H9 (cell line): ENCODE measurements at regions not wholly inside any gene's neighbourhood (a gene's known extent, or its start where the extent isn't known, plus 50 kb on each side); places are given as distances from the start of the nearest gene placed in this dataset.

Experiments used
- DNase-seq: peaks from one replicate; pipeline ENCODE4 v3.0.0-alpha.2; 2017
- H2AFZ ChIP-seq: one replicate; pipeline ENCODE4 v1.6.1; 2013; ENCODE audit warnings: mild to moderate bottlenecking, low read length, control low read depth, moderate library complexity
- H2AK5ac ChIP-seq: 2 replicates; pipeline ENCODE4 v1.6.1; 2013; ENCODE audit warnings: low read length, control low read depth, mixed read lengths; ENCODE audit not compliant: insufficient read length
- H2BK120ac ChIP-seq: one replicate; pipeline ENCODE4 v1.6.1; 2013; ENCODE audit warnings: low read depth, mild to moderate bottlenecking, low read length, control low read depth, inconsistent platforms; ENCODE audit not compliant: poor library complexity, severe bottlenecking
- H2BK12ac ChIP-seq: 2 replicates; pipeline ENCODE4 v1.6.1; 2013; ENCODE audit warnings: low read length, control low read depth, mixed read lengths, low read depth; ENCODE audit not compliant: insufficient read length
- H2BK15ac ChIP-seq: 2 replicates; pipeline ENCODE4 v1.6.1; 2013; ENCODE audit warnings: low read depth, low read length, control low read depth
- H2BK20ac ChIP-seq: one replicate; pipeline ENCODE4 v1.6.1; 2013; ENCODE audit warnings: low read depth, mild to moderate bottlenecking, low read length, control low read depth, inconsistent platforms; ENCODE audit not compliant: poor library complexity, severe bottlenecking
- H2BK5ac ChIP-seq: 2 replicates; pipeline ENCODE4 v1.6.1; 2013; ENCODE audit warnings: low read length, control low read depth, mixed read lengths; ENCODE audit not compliant: insufficient read length
- H3K14ac ChIP-seq: 2 replicates; pipeline ENCODE4 v1.6.1; 2013; ENCODE audit warnings: low read length, control low read depth; ENCODE audit not compliant: insufficient read depth
- H3K18ac ChIP-seq: 2 replicates; pipeline ENCODE4 v1.6.1; 2013; ENCODE audit warnings: low read depth, mild to moderate bottlenecking, mixed read lengths, low read length, control low read depth; ENCODE audit not compliant: insufficient read length
- H3K23ac ChIP-seq: 2 replicates; pipeline ENCODE4 v1.6.1; 2013; ENCODE audit warnings: low read length, control low read depth, mixed read lengths, low read depth; ENCODE audit not compliant: insufficient read length
- H3K23me2 ChIP-seq: 2 replicates; pipeline ENCODE4 v1.6.1; 2013; ENCODE audit warnings: low read depth, mild to moderate bottlenecking, mixed read lengths, low read length, control low read depth; ENCODE audit not compliant: insufficient read length, poor library complexity, severe bottlenecking
- H3K27ac ChIP-seq: 2 replicates; pipeline ENCODE4 v1.5.1; 2013; ENCODE audit warnings: low read length, control low read depth, mixed read lengths, low read depth; ENCODE audit not compliant: insufficient read length
- H3K27me3 ChIP-seq: 2 replicates; pipeline ENCODE4 v1.6.1; 2013; ENCODE audit warnings: low read length, control low read depth, inconsistent platforms; ENCODE audit not compliant: insufficient read depth
- H3K4ac ChIP-seq: 2 replicates; pipeline ENCODE4 v1.6.1; 2013; ENCODE audit warnings: low read depth, mild to moderate bottlenecking, control low read depth, inconsistent platforms, low read length, moderate library complexity
- H3K4me1 ChIP-seq: 2 replicates; pipeline ENCODE4 v1.6.1; 2013; ENCODE audit warnings: low read length, control low read depth, inconsistent platforms; ENCODE audit not compliant: insufficient read depth
- H3K4me2 ChIP-seq: 2 replicates; pipeline ENCODE4 v1.6.1; 2013; ENCODE audit warnings: low read length, control low read depth, mixed read lengths; ENCODE audit not compliant: insufficient read length, insufficient read depth
- H3K56ac ChIP-seq: 2 replicates; pipeline ENCODE4 v1.6.1; 2013; ENCODE audit warnings: low read depth, mild to moderate bottlenecking, mixed read lengths, low read length, control low read depth; ENCODE audit not compliant: insufficient read length
- H3K79me1 ChIP-seq: 2 replicates; pipeline ENCODE4 v1.6.1; 2013; ENCODE audit warnings: low read depth, mild to moderate bottlenecking, moderate library complexity, low read length, control low read depth, inconsistent platforms; ENCODE audit not compliant: insufficient read depth, poor library complexity, severe bottlenecking
- H3K79me2 ChIP-seq: 2 replicates; pipeline ENCODE4 v1.6.1; 2013; ENCODE audit warnings: low read length, control low read depth, inconsistent platforms; ENCODE audit not compliant: insufficient read depth
- H3K9ac ChIP-seq: 2 replicates; pipeline ENCODE4 v1.6.1; 2013; ENCODE audit warnings: low read length, control low read depth, mixed read lengths; ENCODE audit not compliant: insufficient read length; ENCODE audit errors: extremely low read depth
- H3K9me3 ChIP-seq: one replicate; pipeline ENCODE4 v1.6.1; 2013; ENCODE audit warnings: low read depth, low read length, inconsistent platforms; ENCODE audit not compliant: control insufficient read depth
- H3T11ph ChIP-seq: one replicate; pipeline ENCODE4 v1.6.1; 2013; ENCODE audit warnings: mild to moderate bottlenecking, low read length, control low read depth, inconsistent platforms
- H4K20me1 ChIP-seq: one replicate; pipeline ENCODE4 v1.6.1; 2013; ENCODE audit not compliant: control insufficient read depth, insufficient read length, insufficient read depth
- H4K5ac ChIP-seq: 2 replicates; pipeline ENCODE4 v1.6.1; 2013; ENCODE audit warnings: low read depth, mild to moderate bottlenecking, mixed read lengths, low read length, control low read depth; ENCODE audit not compliant: insufficient read length
- H4K8ac ChIP-seq: replicated peaks from 2 replicates; pipeline ENCODE4 v1.6.1; 2013; ENCODE audit warnings: low read length, control low read depth, mixed read lengths, low read depth; ENCODE audit not compliant: insufficient read length
- H4K91ac ChIP-seq: 2 replicates; pipeline ENCODE4 v1.6.1; 2013; ENCODE audit warnings: low read depth, mild to moderate bottlenecking, moderate library complexity, mixed read lengths, low read length, control low read depth; ENCODE audit not compliant: insufficient read length
- H3K27ac Mint-ChIP-seq, 3 experiments: 2 replicates in 2 of 3; 3 replicates in 1 of 3; pipeline ENCODE4 v1.8.0; 2020 to 2021; ENCODE audit warnings: mixed read lengths in 3 of 3, mild to moderate bottlenecking in 1 of 3, moderate library complexity in 1 of 3
- H3K27me3 Mint-ChIP-seq: 2 replicates; pipeline ENCODE4 v1.8.0; 2021; ENCODE audit warnings: low read depth, mild to moderate bottlenecking, moderate library complexity, mixed read lengths
- H3K36me3 Mint-ChIP-seq, 3 experiments: 2 replicates in 2 of 3; 3 replicates in 1 of 3; pipeline ENCODE4 v1.8.0; 2020 to 2021; ENCODE audit warnings: low read depth in 3 of 3, mixed read lengths in 3 of 3; ENCODE audit not compliant: insufficient read depth in 1 of 3
- H3K4me1 Mint-ChIP-seq, 2 experiments: 2 replicates each; pipeline ENCODE4 v1.8.0; 2020; ENCODE audit warnings: mixed read lengths in 2 of 2
- H3K4me3 Mint-ChIP-seq, 2 experiments: 2 replicates in 1 of 2; 3 replicates in 1 of 2; pipeline ENCODE4 v1.8.0; 2020 to 2021; ENCODE audit warnings: mild to moderate bottlenecking in 2 of 2, mixed read lengths in 2 of 2, moderate library complexity in 1 of 2
- H3K9me3 Mint-ChIP-seq, 2 experiments: 2 replicates in 1 of 2; 3 replicates in 1 of 2; pipeline ENCODE4 v1.8.0; 2020; ENCODE audit warnings: mild to moderate bottlenecking in 2 of 2, mixed read lengths in 2 of 2, moderate library complexity in 1 of 2
- WGBS: extraction: QIAGEN DNeasy Blood & Tissue Kit; methylation state at CpG from one replicate; pipeline ENCODE4 v1.1.7; 2013; ENCODE audit warnings: missing lambda C conversion rate, low lambda C conversion rate, mixed read lengths; ENCODE audit not compliant: insufficient read length; ENCODE audit errors: extremely low coverage; 5-methylcytosine and 5-hydroxymethylcytosine counted together
- TF ChIP-seq, protein P1 (sequence below): fragments of 200-600 bp; sonication (generic); conservative IDR thresholded peaks from 3 replicates; pipeline ENCODE4 v1.8.0; 2021; ENCODE audit warnings: antibody characterized with exemption, mild to moderate bottlenecking

DNA sequence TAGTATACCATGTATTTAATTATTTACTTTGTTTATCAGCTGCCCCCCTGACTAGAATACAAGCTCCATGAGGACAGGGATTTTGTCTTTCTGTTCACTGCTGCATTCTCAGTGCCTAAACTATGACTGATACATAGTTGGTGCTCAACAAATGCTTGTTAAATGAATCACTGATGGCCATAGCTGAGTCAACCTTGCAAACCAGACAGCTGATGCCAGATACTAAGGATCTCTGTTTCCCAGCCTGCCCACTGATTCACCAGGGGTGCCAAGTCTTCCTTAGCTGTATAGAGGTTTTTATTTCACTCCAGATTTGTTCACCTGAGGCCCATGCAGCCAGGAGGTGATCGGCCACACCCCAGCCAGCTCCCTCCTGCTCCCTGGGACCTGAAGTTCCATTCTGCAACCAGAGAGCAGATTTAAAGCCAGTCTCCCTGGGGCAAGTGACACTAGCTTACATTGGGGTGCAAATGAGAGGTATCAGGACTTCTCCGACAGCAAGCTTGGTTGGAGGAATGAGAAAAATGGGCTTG, 92.2 kb downstream of the C1QL2 start:
- H3K79me2 ChIP-seq: no peaks in the 10 kb centered on the region
- H3K27me3 ChIP-seq: no peaks in the 10 kb centered on the region
- H4K20me1 ChIP-seq: no peaks in the 10 kb centered on the region
- no peak overlapping the region for H3K18ac ChIP-seq
- H3K23ac ChIP-seq: no peak overlapping the region
- Mint-ChIP-seq H3K4me3 (no peak overlapping the region), H3K27ac (no peak overlapping the region), H3K9me3 (no peaks in the 10 kb centered on the region; a peak in 1 of 5 replicates), H3K4me1 (peaks cover under 1 to 6% of the 10 kb centered on the region in 2 experiments; a peak in 2 of 4 replicates), H3K36me3 (no peaks in the 10 kb centered on the region), H3K27me3 (peaks cover 2% of the 10 kb centered on the region; the same call in 1 of the 2 replicates)
- TF ChIP-seq, protein P1, sequence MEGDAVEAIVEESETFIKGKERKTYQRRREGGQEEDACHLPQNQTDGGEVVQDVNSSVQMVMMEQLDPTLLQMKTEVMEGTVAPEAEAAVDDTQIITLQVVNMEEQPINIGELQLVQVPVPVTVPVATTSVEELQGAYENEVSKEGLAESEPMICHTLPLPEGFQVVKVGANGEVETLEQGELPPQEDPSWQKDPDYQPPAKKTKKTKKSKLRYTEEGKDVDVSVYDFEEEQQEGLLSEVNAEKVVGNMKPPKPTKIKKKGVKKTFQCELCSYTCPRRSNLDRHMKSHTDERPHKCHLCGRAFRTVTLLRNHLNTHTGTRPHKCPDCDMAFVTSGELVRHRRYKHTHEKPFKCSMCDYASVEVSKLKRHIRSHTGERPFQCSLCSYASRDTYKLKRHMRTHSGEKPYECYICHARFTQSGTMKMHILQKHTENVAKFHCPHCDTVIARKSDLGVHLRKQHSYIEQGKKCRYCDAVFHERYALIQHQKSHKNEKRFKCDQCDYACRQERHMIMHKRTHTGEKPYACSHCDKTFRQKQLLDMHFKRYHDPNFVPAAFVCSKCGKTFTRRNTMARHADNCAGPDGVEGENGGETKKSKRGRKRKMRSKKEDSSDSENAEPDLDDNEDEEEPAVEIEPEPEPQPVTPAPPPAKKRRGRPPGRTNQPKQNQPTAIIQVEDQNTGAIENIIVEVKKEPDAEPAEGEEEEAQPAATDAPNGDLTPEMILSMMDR: no peak
- H2BK120ac ChIP-seq: no peak overlapping the region
- no peaks in the 10 kb centered on the region for H3K79me1 ChIP-seq
- H3K4me1 ChIP-seq: no peaks in the 10 kb centered on the region; the same call in 1 of the 2 replicates
- no peak overlapping the region for H4K8ac ChIP-seq
- DNase-seq: no peak
- no peak overlapping the region for H2BK15ac ChIP-seq
- H4K5ac ChIP-seq: no peak overlapping the region
- no peak overlapping the region for H4K91ac ChIP-seq
- H3K14ac ChIP-seq: no peak overlapping the region
- H2BK20ac ChIP-seq: no peak overlapping the region
- no peak overlapping the region for H2AK5ac ChIP-seq
- no peak overlapping the region for H2BK12ac ChIP-seq
- no peak overlapping the region for H3K4ac ChIP-seq
- H3K56ac ChIP-seq: no peak overlapping the region
- H3K9ac ChIP-seq: no peak overlapping the region
- WGBS: no CpG with 5 or more reads among the region's 2 CpGs
- H3K4me2 ChIP-seq: no peak overlapping the region
- no peak overlapping the region for H2BK5ac ChIP-seq
- H3K9me3 ChIP-seq: no peaks in the 10 kb centered on the region
- no peak overlapping the region for H3K27ac ChIP-seq
- H3T11ph ChIP-seq: no peak overlapping the region
- no peaks in the 10 kb centered on the region for H3K23me2 ChIP-seq
- no peak overlapping the region for H2AFZ ChIP-seq
